SH-SY5Y (cell line): ENCODE measurements at regions not wholly inside any gene's neighbourhood (a gene's known extent, or its start where the extent isn't known, plus 50 kb on each side); places are given as distances from the start of the nearest gene placed in this dataset.

ENCODE experiments used
- GATA2 ChIP-seq: IDR thresholded peaks from 2 replicates; pipeline ENCODE4 v1.6.1; 2011; ENCODE audit warnings: mild to moderate bottlenecking, low read depth, low read length
- GATA3 ChIP-seq: IDR thresholded peaks from 2 replicates; pipeline ENCODE4 v1.6.1; 2011; ENCODE audit warnings: low read depth, mild to moderate bottlenecking, low read length, moderate library complexity

- no peak for TF ChIP-seq GATA2
- no peak for TF ChIP-seq GATA3
Observed at GRCh38 chr9:126228781-126229444, 97.7 kb upstream of the MVB12B start.
